NCI-H2171 (cell line): ENCODE measurements at regions not wholly inside any gene's neighbourhood (a gene's known extent, or its start where the extent isn't known, plus 50 kb on each side); places are given as distances from the start of the nearest gene placed in this dataset.
"Not testable (repeated sequence)": the region's sequence is repeated elsewhere in the genome, so short reads cannot be mapped to it uniquely, and the experiment has no call there.

Experiments used
- DNase-seq: peaks from one replicate; lab custom pipeline; 2025; lab: John Stamatoyannopoulos, UW

- DNase-seq: no peak
Observed at GRCh38 chr5:86671536-86671935, 53.8 kb downstream of the COX7C start.

GRCh38 chr5:86674069-86674468 lies 56.3 kb downstream of the COX7C start:
- no peak for DNase-seq

GRCh38 chr5:86675311-86675710 lies 57.6 kb downstream of the COX7C start:
- DNase-seq: no peak

GRCh38 chr5:86679529-86679928 lies 61.8 kb downstream of the COX7C start:
- DNase-seq: peak; percentile 3

- no peak for DNase-seq
Observed at GRCh38 chr5:86679949-86680348, 62.2 kb downstream of the COX7C start.

DNA sequence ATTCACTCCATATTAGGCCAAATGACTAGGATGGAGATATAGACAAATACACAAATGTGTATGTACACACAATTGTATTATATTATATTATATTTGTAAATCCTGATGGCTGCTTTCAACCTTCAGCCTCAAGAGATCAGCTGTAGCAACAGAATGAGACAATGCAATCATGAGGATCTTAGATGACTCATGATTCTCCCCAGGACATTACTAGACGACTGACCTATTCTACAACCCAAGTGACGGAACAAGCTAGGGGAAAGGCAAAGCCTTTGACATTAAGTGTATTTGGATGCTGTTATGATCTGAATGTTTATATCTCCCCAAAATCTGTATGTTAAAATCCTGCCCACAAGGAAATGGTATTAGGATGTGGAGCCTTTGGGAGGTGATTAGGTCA lies 66.5 kb downstream of the COX7C start:
- no peak for DNase-seq

GRCh38 chr5:86686046-86686445 lies 68.3 kb downstream of the COX7C start:
- no peak for DNase-seq

- DNase-seq: no peak
Observed at GRCh38 chr5:86688406-86688805, 70.7 kb downstream of the COX7C start.

DNA sequence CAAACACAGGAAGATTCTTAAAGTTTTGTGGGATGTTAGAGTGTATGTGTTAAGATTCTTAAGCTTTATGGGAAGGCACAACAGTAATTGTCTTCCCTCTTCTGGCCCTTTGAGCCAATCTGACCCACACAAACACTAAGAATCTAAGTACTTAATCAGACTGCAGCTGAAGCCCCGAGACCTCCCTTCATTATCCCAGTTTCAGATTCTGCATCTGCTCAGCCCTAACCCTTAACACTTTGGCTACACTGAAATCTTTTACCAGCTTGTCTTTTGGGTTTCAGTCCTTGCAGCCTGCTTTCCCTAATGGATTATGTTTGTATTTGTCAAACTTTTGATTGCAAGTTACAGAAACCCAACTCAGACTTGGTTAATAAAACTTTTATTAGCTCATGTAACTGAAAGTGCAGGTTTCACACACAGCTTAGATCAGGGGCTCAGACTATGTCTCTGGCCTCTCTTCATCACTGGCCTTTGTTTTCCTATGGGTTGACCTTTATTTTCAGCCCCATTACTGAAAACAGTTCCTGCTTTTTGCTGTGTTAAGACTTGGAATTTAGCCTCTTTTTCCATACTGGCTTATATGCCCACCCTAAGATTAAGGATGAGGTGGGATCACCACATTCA lies 71.5 kb downstream of the COX7C start:
- DNase-seq: no peak

- DNase-seq: no peak
Observed at GRCh38 chr5:86709157-86709881, 91.6 kb downstream of the COX7C start.

DNA sequence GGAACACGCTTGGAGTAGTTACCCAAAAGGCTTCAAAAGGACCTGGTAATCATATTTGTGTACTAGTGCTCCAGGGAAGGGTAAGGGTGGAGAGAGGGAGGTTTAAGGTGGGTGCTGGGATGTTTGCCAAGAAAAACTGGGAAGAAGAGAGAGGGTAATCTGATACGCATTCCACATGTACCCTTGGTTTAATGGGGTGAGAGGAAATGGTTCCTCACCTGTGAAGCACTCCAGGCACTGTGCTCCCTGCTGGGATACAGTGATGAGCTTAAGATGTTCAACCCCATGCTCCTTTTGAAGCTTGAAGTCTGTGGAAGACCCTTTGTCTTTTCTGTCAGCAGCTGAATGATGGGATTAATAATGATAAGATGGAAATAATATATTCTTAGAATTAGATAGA lies 98.4 kb downstream of the COX7C start:
- DNase-seq: peak; percentile 48

DNA sequence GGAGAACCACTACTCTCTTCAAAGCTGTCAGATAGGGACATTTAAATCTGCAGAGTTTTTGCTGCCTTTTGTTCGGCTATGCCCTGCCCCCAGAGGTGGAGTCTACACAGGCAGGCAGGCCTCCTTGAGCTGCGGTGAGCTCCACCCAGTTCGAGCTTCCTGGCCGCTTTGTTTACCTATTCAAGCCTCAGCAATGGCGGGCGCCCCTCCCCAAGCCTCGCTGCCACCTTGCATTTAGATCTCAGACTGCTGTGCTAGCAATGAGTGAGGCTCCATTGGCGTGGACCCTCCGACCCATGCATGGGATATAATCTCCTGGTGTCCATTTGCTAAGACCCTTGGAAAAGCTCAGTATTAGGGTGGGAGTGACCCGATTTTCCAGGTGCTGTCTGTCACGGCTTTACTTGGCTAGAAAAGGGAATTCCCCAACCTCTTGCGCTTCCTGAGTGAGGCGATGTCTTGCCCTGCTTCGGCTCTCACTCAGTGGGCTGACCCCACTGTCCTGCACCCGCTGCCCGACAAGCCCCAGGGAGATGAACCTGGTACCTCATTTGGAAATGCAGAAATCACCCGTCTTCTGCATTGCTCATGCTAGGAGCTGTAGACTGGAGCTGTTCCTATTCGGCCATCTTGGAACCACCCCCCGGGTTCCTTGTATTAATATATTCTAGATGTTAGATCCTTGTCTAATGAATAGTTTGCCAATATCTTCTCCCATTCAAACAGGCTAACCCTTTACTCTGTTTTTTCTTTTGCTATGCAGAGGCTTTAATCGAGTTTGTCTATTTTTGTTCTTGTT lies 113.8 kb downstream of the COX7C start:
- not testable (repeated sequence) for DNase-seq

GRCh38 chr5:86735370-86735769 lies 117.6 kb downstream of the COX7C start:
- DNase-seq: no peak

DNA sequence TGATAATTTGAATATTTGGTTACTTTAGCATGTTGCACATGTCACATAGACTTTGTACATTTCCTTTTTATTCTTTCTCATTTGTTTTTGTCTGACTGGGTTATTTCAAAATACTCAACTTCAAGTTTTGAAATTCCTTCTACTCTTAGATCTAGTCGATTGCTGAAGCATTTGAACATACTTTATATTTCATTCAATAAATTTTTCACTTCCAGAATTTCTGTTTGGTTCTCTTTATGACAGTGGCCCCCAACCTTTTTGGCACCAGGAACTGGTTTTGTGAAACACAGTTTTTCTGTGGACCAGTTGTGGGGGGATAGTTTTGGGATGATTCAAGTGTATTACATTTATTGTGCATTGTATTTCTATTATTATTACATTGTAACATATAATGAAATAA lies 119.8 kb downstream of the COX7C start:
- no peak for DNase-seq

DNA sequence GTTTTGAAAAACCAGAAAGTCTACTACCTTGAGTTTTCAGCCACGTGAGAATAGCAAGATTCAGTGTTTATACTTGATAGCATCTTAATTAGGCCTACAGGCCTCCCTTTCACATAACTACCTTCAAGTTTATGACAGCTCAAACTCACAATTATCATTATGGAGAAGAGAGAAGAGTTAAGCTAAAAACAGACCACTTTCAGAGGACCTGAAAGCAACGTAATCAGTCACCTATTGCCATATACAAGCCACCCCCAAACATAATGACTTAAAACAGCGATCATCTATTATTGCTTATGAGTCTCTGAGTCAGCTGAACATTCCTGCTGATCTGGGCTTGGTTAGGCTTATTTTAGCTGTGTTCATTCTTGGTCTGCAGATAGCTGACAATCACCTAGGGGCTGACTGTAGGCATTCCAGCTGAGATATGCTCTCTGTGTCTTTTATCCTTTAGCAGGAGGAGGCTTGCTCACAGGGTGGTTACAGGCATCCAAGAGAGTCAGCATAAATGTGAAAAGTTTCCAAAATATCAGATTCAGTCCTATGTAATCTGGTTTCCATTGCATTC lies 130.9 kb downstream of the COX7C start:
- DNase-seq: no peak

DNA sequence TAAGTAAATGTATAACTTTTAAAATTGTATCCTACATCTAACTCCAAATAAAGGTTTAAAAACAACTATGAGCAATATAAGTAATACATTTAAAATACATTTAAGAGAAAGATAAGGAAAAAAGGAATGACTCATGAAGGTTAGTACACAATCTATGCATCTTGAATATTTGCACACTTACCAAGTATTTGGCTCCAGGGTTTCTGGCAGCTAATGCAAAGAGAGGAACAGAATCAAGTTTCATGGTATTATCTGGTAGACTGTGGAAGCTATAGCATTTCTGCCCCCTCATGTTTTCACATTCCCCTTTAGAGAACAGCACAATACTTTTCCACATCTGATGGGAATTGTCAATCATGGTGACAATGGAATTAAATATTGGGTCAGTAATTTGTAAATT lies 132.1 kb downstream of the COX7C start:
- DNase-seq: no peak

GRCh38 chr5:86756839-86757238 lies 139.1 kb downstream of the COX7C start:
- no peak for DNase-seq

GRCh38 chr5:86757824-86758223 lies 140.1 kb downstream of the COX7C start:
- peak; percentile 9 for DNase-seq

- DNase-seq: no peak
Observed at GRCh38 chr5:86760661-86761060, 142.9 kb downstream of the COX7C start.

- DNase-seq: no peak
Observed at GRCh38 chr5:86763929-86764328, 146.2 kb downstream of the COX7C start.

DNA sequence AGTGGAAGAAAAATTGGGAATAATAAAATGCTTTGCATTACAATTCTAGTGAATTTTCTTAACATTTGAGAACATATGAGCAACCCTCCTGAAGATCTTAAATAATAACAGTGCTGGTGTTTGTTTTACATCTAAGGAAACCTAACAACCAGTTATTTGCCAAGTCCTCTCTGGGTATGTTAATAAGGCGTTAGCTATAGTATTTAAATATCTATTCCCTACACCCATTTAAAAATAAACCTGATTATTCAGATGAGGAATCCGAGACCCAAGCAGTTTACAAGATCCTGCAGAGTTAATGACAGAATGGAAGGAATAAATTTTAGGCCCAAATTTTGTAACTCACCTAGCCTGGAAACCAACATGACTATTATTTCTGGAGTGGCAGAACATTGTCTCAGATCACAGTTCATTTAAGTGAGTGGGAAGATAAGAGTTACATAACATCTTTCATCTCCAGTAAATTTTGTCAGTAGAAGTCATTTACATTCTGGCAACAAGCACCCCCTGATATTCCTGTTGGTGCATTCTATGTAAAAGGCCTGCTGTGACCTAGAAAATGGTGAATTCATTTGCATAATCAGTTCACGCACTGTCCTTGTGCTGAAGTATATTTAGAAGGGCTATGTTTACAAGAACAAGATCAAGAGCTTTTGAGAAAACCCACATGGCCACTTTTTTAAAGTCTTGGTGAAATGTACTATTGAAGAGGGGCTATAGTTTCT lies 148.2 kb downstream of the COX7C start:
- no peak for DNase-seq

GRCh38 chr5:86768699-86769202 lies 151.0 kb downstream of the COX7C start:
- DNase-seq: no peak
